ENCODE measurements at regions not wholly inside any gene's neighbourhood (a gene's known extent, or its start where the extent isn't known, plus 50 kb on each side); places are given as distances from the start of the nearest gene placed in this dataset.
"Not testable (repeated sequence)": the region's sequence is repeated elsewhere in the genome, so short reads cannot be mapped to it uniquely, and the experiment has no call there.

DNA sequence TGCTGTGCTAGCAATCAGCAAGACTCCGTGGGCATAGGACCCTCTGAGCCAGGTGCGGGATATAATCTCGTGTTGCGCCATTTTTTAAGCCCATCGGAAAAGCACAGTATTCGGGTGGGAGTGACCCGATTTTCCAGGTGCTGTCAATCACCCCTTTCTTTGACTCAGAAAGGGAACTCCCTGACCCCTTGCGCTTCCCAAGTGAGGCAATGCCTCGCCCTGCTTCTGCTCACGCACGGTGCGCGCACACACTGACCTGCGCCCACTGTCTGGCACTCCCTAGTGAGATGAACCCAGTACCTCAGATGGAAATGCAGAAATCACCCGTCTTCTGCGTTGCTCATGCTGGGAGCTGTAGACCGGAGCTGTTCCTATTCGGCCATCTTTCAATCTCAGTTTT, 372.6 kb downstream of the CDC5L start:
- TF ChIP-seq JUND (IDR thresholded peaks at IDR 0.05); POLR2AphosphoS5 (IDR thresholded peaks at IDR 0.05; ENCODE audit: low read depth, low read length); RAD21 (IDR thresholded peaks at IDR 0.05; ENCODE audit: low read length); EP300 (IDR thresholded peaks at IDR 0.05; ENCODE audit: borderline replicate concordance in 1 of 2, low read depth in 1 of 2, low read length in 1 of 2); ELF1 (IDR thresholded peaks at IDR 0.05); EZH2phosphoT487 (IDR thresholded peaks at IDR 0.05; ENCODE audit: borderline replicate concordance, low read depth); TEAD4 (IDR thresholded peaks at IDR 0.05; ENCODE audit: borderline replicate concordance, insufficient read depth); SIN3A (IDR thresholded peaks at IDR 0.05; ENCODE audit: borderline replicate concordance, low read depth, low read length); TAF1 (IDR thresholded peaks at IDR 0.05; ENCODE audit: borderline replicate concordance, low read depth, low read length); FOXJ3 (CRISPR knock-in tag; IDR thresholded peaks at IDR 0.05): not testable (repeated sequence)
- TF ChIP-seq, protein P1, sequence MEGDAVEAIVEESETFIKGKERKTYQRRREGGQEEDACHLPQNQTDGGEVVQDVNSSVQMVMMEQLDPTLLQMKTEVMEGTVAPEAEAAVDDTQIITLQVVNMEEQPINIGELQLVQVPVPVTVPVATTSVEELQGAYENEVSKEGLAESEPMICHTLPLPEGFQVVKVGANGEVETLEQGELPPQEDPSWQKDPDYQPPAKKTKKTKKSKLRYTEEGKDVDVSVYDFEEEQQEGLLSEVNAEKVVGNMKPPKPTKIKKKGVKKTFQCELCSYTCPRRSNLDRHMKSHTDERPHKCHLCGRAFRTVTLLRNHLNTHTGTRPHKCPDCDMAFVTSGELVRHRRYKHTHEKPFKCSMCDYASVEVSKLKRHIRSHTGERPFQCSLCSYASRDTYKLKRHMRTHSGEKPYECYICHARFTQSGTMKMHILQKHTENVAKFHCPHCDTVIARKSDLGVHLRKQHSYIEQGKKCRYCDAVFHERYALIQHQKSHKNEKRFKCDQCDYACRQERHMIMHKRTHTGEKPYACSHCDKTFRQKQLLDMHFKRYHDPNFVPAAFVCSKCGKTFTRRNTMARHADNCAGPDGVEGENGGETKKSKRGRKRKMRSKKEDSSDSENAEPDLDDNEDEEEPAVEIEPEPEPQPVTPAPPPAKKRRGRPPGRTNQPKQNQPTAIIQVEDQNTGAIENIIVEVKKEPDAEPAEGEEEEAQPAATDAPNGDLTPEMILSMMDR (IDR thresholded peaks at IDR 0.05), result not testable (repeated sequence)
- TF ChIP-seq, protein P2, sequence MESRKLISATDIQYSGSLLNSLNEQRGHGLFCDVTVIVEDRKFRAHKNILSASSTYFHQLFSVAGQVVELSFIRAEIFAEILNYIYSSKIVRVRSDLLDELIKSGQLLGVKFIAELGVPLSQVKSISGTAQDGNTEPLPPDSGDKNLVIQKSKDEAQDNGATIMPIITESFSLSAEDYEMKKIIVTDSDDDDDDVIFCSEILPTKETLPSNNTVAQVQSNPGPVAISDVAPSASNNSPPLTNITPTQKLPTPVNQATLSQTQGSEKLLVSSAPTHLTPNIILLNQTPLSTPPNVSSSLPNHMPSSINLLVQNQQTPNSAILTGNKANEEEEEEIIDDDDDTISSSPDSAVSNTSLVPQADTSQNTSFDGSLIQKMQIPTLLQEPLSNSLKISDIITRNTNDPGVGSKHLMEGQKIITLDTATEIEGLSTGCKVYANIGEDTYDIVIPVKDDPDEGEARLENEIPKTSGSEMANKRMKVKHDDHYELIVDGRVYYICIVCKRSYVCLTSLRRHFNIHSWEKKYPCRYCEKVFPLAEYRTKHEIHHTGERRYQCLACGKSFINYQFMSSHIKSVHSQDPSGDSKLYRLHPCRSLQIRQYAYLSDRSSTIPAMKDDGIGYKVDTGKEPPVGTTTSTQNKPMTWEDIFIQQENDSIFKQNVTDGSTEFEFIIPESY (IDR thresholded peaks at IDR 0.05; ENCODE audit: borderline replicate concordance, low read depth), result not testable (repeated sequence)
- TF ChIP-seq, protein P3, sequence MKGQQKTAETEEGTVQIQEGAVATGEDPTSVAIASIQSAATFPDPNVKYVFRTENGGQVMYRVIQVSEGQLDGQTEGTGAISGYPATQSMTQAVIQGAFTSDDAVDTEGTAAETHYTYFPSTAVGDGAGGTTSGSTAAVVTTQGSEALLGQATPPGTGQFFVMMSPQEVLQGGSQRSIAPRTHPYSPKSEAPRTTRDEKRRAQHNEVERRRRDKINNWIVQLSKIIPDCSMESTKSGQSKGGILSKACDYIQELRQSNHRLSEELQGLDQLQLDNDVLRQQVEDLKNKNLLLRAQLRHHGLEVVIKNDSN (IDR thresholded peaks at IDR 0.05; ENCODE audit: borderline replicate concordance, low read depth), result not testable (repeated sequence)

Data from SK-N-SH (cell line).